HEK293 (cell line): ENCODE measurements at regions not wholly inside any gene's neighbourhood (a gene's known extent, or its start where the extent isn't known, plus 50 kb on each side); places are given as distances from the start of the nearest gene placed in this dataset.

Experiments used
- GLI2 ChIP-seq: fragments of 450-650 bp; formaldehyde crosslinking; IDR thresholded peaks from 2 replicates; pipeline ENCODE4; 2017; ENCODE audit warnings: missing biosample characterization, missing genetic modification characterization, low read depth, borderline replicate concordance
- HOXC10 ChIP-seq: sonication (generic); formaldehyde crosslinking; IDR thresholded peaks from 2 replicates; pipeline ENCODE4 v1.8.1; 2023; ENCODE audit warnings: mild to moderate bottlenecking, missing genetic modification reagents
- MZF1 ChIP-seq: fragments of 450-650 bp; formaldehyde crosslinking; IDR thresholded peaks from 2 replicates; pipeline ENCODE4 v1.5.1; 2017; ENCODE audit warnings: missing biosample characterization, missing genetic modification characterization, borderline replicate concordance
- REPIN1 ChIP-seq: fragments of 450-650 bp; formaldehyde crosslinking; IDR thresholded peaks from 2 replicates; pipeline ENCODE4 v1.5.1; 2017; ENCODE audit warnings: missing biosample characterization, missing genetic modification characterization, low read depth
- SP2 ChIP-seq: fragments of 450-650 bp; formaldehyde crosslinking; IDR thresholded peaks from 2 replicates; pipeline ENCODE4 v1.5.1; 2016; ENCODE audit warnings: missing biosample characterization, missing genetic modification characterization
- SP7 ChIP-seq: fragments of 450-650 bp; formaldehyde crosslinking; IDR thresholded peaks from 2 replicates; pipeline ENCODE4 v1.5.1; 2016; ENCODE audit warnings: missing biosample characterization, missing genetic modification characterization
- TCF7L2 ChIP-seq: IDR thresholded peaks from 2 replicates; pipeline ENCODE4 v1.6.1; 2011; ENCODE audit warnings: low read depth, mild to moderate bottlenecking, inconsistent platforms, low read length, moderate library complexity, borderline replicate concordance
- ZBTB20 ChIP-seq: fragments of 450-650 bp; formaldehyde crosslinking; IDR thresholded peaks from 2 replicates; pipeline ENCODE4 v1.5.1; 2016; ENCODE audit warnings: missing biosample characterization, missing genetic modification characterization
- ZNF16 ChIP-seq: fragments of 450-650 bp; formaldehyde crosslinking; IDR thresholded peaks from 2 replicates; pipeline ENCODE4 v1.5.1; 2016; ENCODE audit warnings: low read depth, missing biosample characterization, missing genetic modification characterization
- ZNF184 ChIP-seq: fragments of 450-650 bp; IDR thresholded peaks from 2 replicates; pipeline ENCODE4 v1.5.1; 2018; ENCODE audit warnings: missing biosample characterization, mild to moderate bottlenecking, missing genetic modification characterization
- ZNF24 ChIP-seq: fragments of 450-650 bp; formaldehyde crosslinking; IDR thresholded peaks from 2 replicates; pipeline ENCODE4 v1.5.1; 2016; ENCODE audit warnings: missing biosample characterization, missing genetic modification characterization
- ZNF311 ChIP-seq: fragments of 450-650 bp; formaldehyde crosslinking; IDR thresholded peaks from 2 replicates; pipeline ENCODE4 v1.5.1; 2017; ENCODE audit warnings: missing biosample characterization, missing genetic modification characterization, borderline replicate concordance
- ZNF350 ChIP-seq: fragments of 450-650 bp; formaldehyde crosslinking; IDR thresholded peaks from 2 replicates; pipeline ENCODE4 v1.5.0; 2017; ENCODE audit warnings: missing biosample characterization, mild to moderate bottlenecking, missing genetic modification characterization
- ZNF366 ChIP-seq: fragments of 450-650 bp; formaldehyde crosslinking; conservative IDR thresholded peaks from 2 replicates; pipeline ENCODE4 v1.5.1; 2016; ENCODE audit warnings: missing biosample characterization, missing genetic modification characterization
- ZNF48 ChIP-seq: fragments of 450-650 bp; formaldehyde crosslinking; IDR thresholded peaks from 2 replicates; pipeline ENCODE4 v1.5.1; 2016; ENCODE audit warnings: missing biosample characterization, missing genetic modification characterization
- ZNF521 ChIP-seq: fragments of 450-650 bp; formaldehyde crosslinking; IDR thresholded peaks from 2 replicates; pipeline ENCODE4 v1.5.1; 2017; ENCODE audit warnings: missing biosample characterization, mild to moderate bottlenecking, missing genetic modification characterization
- ZNF549 ChIP-seq: fragments of 450-650 bp; IDR thresholded peaks from 2 replicates; pipeline ENCODE4 v1.5.1; 2018; ENCODE audit warnings: missing biosample characterization, missing genetic modification characterization, mild to moderate bottlenecking, inconsistent platforms, moderate library complexity
- ZNF654 ChIP-seq: fragments of 450-650 bp; formaldehyde crosslinking; IDR thresholded peaks from 2 replicates; pipeline ENCODE4 v1.5.1; 2016; ENCODE audit warnings: low read depth, missing biosample characterization, missing genetic modification characterization
- ZNF777 ChIP-seq: fragments of 450-650 bp; formaldehyde crosslinking; IDR thresholded peaks from 2 replicates; pipeline ENCODE4 v1.5.1; 2017; ENCODE audit warnings: missing biosample characterization, missing genetic modification characterization, borderline replicate concordance
- ZNF785 ChIP-seq: fragments of 450-650 bp; formaldehyde crosslinking; IDR thresholded peaks from 2 replicates; pipeline ENCODE4 v1.5.1; 2016; ENCODE audit warnings: missing biosample characterization, missing genetic modification characterization
- ZNF830 ChIP-seq: fragments of 450-650 bp; IDR thresholded peaks from 2 replicates; pipeline ENCODE4 v1.5.0; 2018; ENCODE audit warnings: missing biosample characterization, missing genetic modification characterization, low read depth, mild to moderate bottlenecking, moderate library complexity
- ZSCAN30 ChIP-seq: fragments of 450-650 bp; IDR thresholded peaks from 2 replicates; pipeline ENCODE4 v1.5.1; 2018; ENCODE audit warnings: missing biosample characterization, mild to moderate bottlenecking, missing genetic modification characterization, moderate library complexity
- TF ChIP-seq, protein P1 (sequence below): fragments of 450-650 bp; formaldehyde crosslinking; IDR thresholded peaks from 2 replicates; pipeline ENCODE4 v1.5.1; 2017; ENCODE audit warnings: missing biosample characterization, mild to moderate bottlenecking, missing genetic modification characterization, moderate library complexity
- TF ChIP-seq, protein P2 (sequence below): fragments of 450-650 bp; formaldehyde crosslinking; IDR thresholded peaks from 2 replicates; pipeline ENCODE4 v1.5.1; 2016; ENCODE audit warnings: missing biosample characterization, missing genetic modification characterization, borderline replicate concordance
- TF ChIP-seq, protein P3 (sequence below): fragments of 450-650 bp; formaldehyde crosslinking; IDR thresholded peaks from 2 replicates; pipeline ENCODE4; 2016; ENCODE audit warnings: missing biosample characterization, missing genetic modification characterization
- TF ChIP-seq, protein P4 (sequence below): fragments of 450-650 bp; formaldehyde crosslinking; IDR thresholded peaks from 2 replicates; pipeline ENCODE4 v1.5.1; 2016; ENCODE audit warnings: missing biosample characterization, missing genetic modification characterization
- TF ChIP-seq, protein P5 (sequence below): fragments of 450-650 bp; formaldehyde crosslinking; IDR thresholded peaks from 2 replicates; pipeline ENCODE4 v1.5.1; 2016; ENCODE audit warnings: missing biosample characterization, missing genetic modification characterization
- TF ChIP-seq, protein P6 (sequence below): fragments of 450-650 bp; formaldehyde crosslinking; IDR thresholded peaks from 2 replicates; pipeline ENCODE4 v1.5.1; 2016; ENCODE audit warnings: missing biosample characterization, missing genetic modification characterization, low read depth
- TF ChIP-seq, protein P7 (sequence below): fragments of 450-650 bp; formaldehyde crosslinking; IDR thresholded peaks from 2 replicates; pipeline ENCODE4 v1.5.1; 2017; ENCODE audit warnings: missing biosample characterization, missing genetic modification characterization

DNA sequence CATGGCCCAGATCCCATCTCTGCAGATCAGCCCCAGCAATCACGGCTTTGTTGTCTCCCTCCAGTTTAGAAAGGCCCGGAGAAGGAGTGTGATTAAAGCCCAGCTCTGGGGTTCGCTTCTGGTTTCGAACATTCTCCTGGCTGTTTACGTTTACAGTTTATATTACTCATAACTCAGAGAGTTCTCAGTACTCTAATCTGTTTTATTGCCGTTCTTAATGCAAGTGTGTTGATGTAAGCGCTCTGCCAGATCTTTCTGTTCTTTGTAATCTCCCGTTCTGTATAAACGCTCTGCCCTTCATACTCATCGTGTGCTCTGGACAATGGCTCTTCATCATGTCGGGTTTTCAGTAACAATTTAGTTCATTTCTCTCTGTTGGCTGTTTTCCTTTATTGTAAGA, 82.5 kb upstream of the PRNP start (continued):
- TF ChIP-seq, protein P1, sequence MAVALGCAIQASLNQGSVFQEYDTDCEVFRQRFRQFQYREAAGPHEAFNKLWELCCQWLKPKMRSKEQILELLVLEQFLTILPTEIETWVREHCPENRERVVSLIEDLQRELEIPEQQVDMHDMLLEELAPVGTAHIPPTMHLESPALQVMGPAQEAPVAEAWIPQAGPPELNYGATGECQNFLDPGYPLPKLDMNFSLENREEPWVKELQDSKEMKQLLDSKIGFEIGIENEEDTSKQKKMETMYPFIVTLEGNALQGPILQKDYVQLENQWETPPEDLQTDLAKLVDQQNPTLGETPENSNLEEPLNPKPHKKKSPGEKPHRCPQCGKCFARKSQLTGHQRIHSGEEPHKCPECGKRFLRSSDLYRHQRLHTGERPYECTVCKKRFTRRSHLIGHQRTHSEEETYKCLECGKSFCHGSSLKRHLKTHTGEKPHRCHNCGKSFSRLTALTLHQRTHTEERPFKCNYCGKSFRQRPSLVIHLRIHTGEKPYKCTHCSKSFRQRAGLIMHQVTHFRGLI (tag by site-specific recombination) = 0 out of 2 replicates have a peak, but pooled peaks have one; percentile 54
- no peak for TF ChIP-seq ZNF24 (tag by site-specific recombination)
- TF ChIP-seq REPIN1 (tag by site-specific recombination) = no peak
- no peak for TF ChIP-seq ZNF16 (tag by site-specific recombination)
- no peak for TF ChIP-seq GLI2 (tag by site-specific recombination)
- no peak for TF ChIP-seq ZNF48
- no peak for TF ChIP-seq ZNF549 (tag by site-specific recombination)
- TF ChIP-seq ZNF830 (tag by site-specific recombination) = no peak
- TF ChIP-seq, protein P2, sequence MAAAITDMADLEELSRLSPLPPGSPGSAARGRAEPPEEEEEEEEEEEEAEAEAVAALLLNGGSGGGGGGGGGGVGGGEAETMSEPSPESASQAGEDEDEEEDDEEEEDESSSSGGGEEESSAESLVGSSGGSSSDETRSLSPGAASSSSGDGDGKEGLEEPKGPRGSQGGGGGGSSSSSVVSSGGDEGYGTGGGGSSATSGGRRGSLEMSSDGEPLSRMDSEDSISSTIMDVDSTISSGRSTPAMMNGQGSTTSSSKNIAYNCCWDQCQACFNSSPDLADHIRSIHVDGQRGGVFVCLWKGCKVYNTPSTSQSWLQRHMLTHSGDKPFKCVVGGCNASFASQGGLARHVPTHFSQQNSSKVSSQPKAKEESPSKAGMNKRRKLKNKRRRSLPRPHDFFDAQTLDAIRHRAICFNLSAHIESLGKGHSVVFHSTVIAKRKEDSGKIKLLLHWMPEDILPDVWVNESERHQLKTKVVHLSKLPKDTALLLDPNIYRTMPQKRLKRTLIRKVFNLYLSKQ (tag by site-specific recombination) = no peak
- 0 out of 2 replicates have a peak, but pooled peaks have one; percentile 17 for TF ChIP-seq ZSCAN30 (tag by site-specific recombination)
- peak; percentile 25; the same call in 1 of the 2 replicates for TF ChIP-seq ZBTB20 (tag by site-specific recombination)
- no peak for TF ChIP-seq MZF1 (tag by site-specific recombination)
- no peak for TF ChIP-seq ZNF521
- TF ChIP-seq TCF7L2 = no peak
- TF ChIP-seq ZNF350 = no peak
- no peak for TF ChIP-seq ZNF654 (tag by site-specific recombination)
- peak; percentile 35; the same call in 1 of the 2 replicates for TF ChIP-seq SP7 (tag by site-specific recombination)
- TF ChIP-seq ZNF366 (tag by site-specific recombination) = peak; percentile 48
- TF ChIP-seq, protein P3, sequence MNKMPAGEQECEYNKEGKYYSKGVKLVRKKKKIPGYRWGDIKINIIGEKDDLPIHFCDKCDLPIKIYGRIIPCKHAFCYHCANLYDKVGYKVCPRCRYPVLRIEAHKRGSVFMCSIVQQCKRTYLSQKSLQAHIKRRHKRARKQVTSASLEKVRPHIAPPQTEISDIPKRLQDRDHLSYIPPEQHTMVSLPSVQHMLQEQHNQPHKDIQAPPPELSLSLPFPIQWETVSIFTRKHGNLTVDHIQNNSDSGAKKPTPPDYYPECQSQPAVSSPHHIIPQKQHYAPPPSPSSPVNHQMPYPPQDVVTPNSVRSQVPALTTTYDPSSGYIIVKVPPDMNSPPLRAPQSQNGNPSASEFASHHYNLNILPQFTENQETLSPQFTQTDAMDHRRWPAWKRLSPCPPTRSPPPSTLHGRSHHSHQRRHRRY (tag by site-specific recombination) = no peak
- TF ChIP-seq ZNF311 (tag by site-specific recombination) = no peak
- TF ChIP-seq, protein P4, sequence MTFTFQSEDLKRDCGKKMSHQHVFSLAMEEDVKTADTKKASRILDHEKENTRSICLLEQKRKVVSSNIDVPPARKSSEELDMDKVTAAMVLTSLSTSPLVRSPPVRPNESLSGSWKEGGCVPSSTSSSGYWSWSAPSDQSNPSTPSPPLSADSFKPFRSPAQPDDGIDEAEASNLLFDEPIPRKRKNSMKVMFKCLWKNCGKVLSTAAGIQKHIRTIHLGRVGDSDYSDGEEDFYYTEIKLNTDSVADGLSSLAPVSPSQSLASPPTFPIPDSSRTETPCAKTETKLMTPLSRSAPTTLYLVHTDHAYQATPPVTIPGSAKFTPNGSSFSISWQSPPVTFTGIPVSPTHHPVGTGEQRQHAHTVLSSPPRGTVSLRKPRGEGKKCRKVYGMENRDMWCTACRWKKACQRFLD (tag by site-specific recombination) = no peak
- TF ChIP-seq, protein P5, sequence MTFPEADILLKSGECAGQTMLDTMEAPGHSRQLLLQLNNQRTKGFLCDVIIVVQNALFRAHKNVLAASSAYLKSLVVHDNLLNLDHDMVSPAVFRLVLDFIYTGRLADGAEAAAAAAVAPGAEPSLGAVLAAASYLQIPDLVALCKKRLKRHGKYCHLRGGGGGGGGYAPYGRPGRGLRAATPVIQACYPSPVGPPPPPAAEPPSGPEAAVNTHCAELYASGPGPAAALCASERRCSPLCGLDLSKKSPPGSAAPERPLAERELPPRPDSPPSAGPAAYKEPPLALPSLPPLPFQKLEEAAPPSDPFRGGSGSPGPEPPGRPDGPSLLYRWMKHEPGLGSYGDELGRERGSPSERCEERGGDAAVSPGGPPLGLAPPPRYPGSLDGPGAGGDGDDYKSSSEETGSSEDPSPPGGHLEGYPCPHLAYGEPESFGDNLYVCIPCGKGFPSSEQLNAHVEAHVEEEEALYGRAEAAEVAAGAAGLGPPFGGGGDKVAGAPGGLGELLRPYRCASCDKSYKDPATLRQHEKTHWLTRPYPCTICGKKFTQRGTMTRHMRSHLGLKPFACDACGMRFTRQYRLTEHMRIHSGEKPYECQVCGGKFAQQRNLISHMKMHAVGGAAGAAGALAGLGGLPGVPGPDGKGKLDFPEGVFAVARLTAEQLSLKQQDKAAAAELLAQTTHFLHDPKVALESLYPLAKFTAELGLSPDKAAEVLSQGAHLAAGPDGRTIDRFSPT (tag by site-specific recombination) = no peak
- no peak for TF ChIP-seq ZNF184 (tag by site-specific recombination)
- TF ChIP-seq ZNF777 (tag by site-specific recombination) = no peak
- TF ChIP-seq, protein P6, sequence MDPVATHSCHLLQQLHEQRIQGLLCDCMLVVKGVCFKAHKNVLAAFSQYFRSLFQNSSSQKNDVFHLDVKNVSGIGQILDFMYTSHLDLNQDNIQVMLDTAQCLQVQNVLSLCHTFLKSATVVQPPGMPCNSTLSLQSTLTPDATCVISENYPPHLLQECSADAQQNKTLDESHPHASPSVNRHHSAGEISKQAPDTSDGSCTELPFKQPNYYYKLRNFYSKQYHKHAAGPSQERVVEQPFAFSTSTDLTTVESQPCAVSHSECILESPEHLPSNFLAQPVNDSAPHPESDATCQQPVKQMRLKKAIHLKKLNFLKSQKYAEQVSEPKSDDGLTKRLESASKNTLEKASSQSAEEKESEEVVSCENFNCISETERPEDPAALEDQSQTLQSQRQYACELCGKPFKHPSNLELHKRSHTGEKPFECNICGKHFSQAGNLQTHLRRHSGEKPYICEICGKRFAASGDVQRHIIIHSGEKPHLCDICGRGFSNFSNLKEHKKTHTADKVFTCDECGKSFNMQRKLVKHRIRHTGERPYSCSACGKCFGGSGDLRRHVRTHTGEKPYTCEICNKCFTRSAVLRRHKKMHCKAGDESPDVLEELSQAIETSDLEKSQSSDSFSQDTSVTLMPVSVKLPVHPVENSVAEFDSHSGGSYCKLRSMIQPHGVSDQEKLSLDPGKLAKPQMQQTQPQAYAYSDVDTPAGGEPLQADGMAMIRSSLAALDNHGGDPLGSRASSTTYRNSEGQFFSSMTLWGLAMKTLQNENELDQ = no peak
- TF ChIP-seq, protein P7, sequence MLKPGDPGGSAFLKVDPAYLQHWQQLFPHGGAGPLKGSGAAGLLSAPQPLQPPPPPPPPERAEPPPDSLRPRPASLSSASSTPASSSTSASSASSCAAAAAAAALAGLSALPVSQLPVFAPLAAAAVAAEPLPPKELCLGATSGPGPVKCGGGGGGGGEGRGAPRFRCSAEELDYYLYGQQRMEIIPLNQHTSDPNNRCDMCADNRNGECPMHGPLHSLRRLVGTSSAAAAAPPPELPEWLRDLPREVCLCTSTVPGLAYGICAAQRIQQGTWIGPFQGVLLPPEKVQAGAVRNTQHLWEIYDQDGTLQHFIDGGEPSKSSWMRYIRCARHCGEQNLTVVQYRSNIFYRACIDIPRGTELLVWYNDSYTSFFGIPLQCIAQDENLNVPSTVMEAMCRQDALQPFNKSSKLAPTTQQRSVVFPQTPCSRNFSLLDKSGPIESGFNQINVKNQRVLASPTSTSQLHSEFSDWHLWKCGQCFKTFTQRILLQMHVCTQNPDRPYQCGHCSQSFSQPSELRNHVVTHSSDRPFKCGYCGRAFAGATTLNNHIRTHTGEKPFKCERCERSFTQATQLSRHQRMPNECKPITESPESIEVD (tag by site-specific recombination) = peak; percentile 75
- no peak for TF ChIP-seq SP2 (tag by site-specific recombination)
- no peak for TF ChIP-seq HOXC10
- TF ChIP-seq ZNF785 (tag by site-specific recombination) = no peak
